ENCODE measurements at regions not wholly inside any gene's neighbourhood (a gene's known extent, or its start where the extent isn't known, plus 50 kb on each side); places are given as distances from the start of the nearest gene placed in this dataset.

DNA sequence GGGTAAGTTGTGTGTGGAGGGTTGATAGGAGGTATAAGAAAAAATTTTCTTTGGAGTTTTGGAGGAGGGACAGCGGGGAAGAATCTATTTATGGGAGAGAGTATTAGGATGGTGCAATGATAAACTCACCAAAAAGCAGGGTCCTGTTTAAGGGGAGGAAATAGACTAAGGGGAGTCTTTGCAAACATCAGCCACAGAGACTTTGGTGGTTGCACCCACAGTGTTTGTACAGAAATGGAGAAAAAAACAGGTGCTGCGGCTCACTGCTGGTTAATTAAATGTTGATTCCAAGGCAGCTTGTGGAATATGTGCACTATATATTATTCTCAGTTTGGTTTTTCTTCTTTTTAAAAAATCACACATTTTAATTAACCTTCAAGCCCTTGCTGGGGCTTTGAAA lies 182.1 kb downstream of the NECTIN3 start:
- no peak overlapping the region for H3K4me2 ChIP-seq (ENCODE audit: insufficient read depth, low read length)
- H3K9me3 ChIP-seq (replicated peaks; ENCODE audit: control insufficient read depth, insufficient read depth, low read depth, low read length), result no peaks in the 10 kb centered on the region
- BruUV-seq (replicated peaks), result no TSS peak
- no peaks in the 10 kb centered on the region for H3K79me2 ChIP-seq (ENCODE audit: control insufficient read depth, insufficient read depth, low read length)
- DNase-seq (ENCODE audit: extremely low read depth in 1 of 4, low spot score in 3 of 4), result no peak
- 0% methylated on average over 2 of the region's 2 CpGs for WGBS (ENCODE audit: insufficient coverage, low coverage, missing lambda C conversion rate)
- FAIRE-seq, result no peak
- no peak overlapping the region for H3K27ac ChIP-seq (ENCODE audit: extremely low read depth, low read depth, low read length)
- no peak for ATAC-seq
- no peak for TF ChIP-seq ZKSCAN1 (IDR thresholded peaks at IDR 0.05; ENCODE audit: low read depth, low read length)
- TF ChIP-seq NFXL1 (CRISPR knock-in tag; IDR thresholded peaks at IDR 0.05), result no peak
- no peak for TF ChIP-seq ZNF3 (CRISPR knock-in tag; IDR thresholded peaks at IDR 0.05)
- TF ChIP-seq NR2C1 (IDR thresholded peaks at IDR 0.05), result no peak
- TF ChIP-seq NR2C1 (tag; IDR thresholded peaks at IDR 0.05), result no peak
- TF ChIP-seq NCOA4 (IDR thresholded peaks at IDR 0.05; ENCODE audit: partially characterized antibody), result no peak
- no peak for TF ChIP-seq SRSF9 (IDR thresholded peaks at IDR 0.05; ENCODE audit: borderline replicate concordance, low read depth, low read length)
- TF ChIP-seq U2AF1 (optimal IDR thresholded peaks at IDR 0.05; ENCODE audit: low read depth, low read length), result no peak
- TF ChIP-seq, protein P1, sequence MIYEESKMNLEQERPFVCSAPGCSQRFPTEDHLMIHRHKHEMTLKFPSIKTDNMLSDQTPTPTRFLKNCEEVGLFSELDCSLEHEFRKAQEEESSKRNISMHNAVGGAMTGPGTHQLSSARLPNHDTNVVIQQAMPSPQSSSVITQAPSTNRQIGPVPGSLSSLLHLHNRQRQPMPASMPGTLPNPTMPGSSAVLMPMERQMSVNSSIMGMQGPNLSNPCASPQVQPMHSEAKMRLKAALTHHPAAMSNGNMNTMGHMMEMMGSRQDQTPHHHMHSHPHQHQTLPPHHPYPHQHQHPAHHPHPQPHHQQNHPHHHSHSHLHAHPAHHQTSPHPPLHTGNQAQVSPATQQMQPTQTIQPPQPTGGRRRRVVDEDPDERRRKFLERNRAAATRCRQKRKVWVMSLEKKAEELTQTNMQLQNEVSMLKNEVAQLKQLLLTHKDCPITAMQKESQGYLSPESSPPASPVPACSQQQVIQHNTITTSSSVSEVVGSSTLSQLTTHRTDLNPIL (CRISPR knock-in tag; IDR thresholded peaks at IDR 0.05), result no peak
- TF ChIP-seq RFX1 (IDR thresholded peaks at IDR 0.05), result no peak
- no peak for TF ChIP-seq HNRNPH1 (optimal IDR thresholded peaks at IDR 0.05; ENCODE audit: low read depth, low read length)
- no peaks in the 10 kb centered on the region for H4K20me1 ChIP-seq (replicated peaks; ENCODE audit: control insufficient read depth, insufficient read depth, low read length)
- no peak overlapping the region for H3K4me3 ChIP-seq
- no peak overlapping the region for H2AFZ ChIP-seq (ENCODE audit: low read depth, low read length)
- ChIA-PET POLR2A (no interaction called here), CTCF (ENCODE audit: low intra/inter-chr PET ratio) (no interaction called here)
- no peak overlapping the region for H3K9ac ChIP-seq (ENCODE audit: insufficient read depth in 1 of 2, low read depth in 2 of 2, low read length in 2 of 2)
- intact Hi-C loops (cut with micrococcal nuclease) (no loop called here), in situ Hi-C loops (cut with MboI) (no loop called here)
- no peaks in the 10 kb centered on the region for H3K27me3 ChIP-seq (ENCODE audit: control insufficient read depth in 2 of 2, insufficient read depth in 2 of 2, low read length in 2 of 2)
- no peaks in the 10 kb centered on the region for H3K36me3 ChIP-seq (ENCODE audit: control insufficient read depth, insufficient read depth, low read length)
- H3K9me1 ChIP-seq (ENCODE audit: control insufficient read depth, insufficient read depth, low read length), result no peaks in the 10 kb centered on the region
- no peaks in the 10 kb centered on the region for H3K4me1 ChIP-seq (replicated peaks in 1 of 2; ENCODE audit: control insufficient read depth in 2 of 2, insufficient read depth in 2 of 2, low read length in 2 of 2)
